ENCODE measurements at regions not wholly inside any gene's neighbourhood (a gene's known extent, or its start where the extent isn't known, plus 50 kb on each side); places are given as distances from the start of the nearest gene placed in this dataset.
"Not testable (repeated sequence)": the region's sequence is repeated elsewhere in the genome, so short reads cannot be mapped to it uniquely, and the experiment has no call there.

GRCh38 chr22:22321743-22322611 lies 77.4 kb downstream of the VPREB1 start:
- H3K36me3 ChIP-seq, result peaks cover 14 to 30% of the 10 kb centered on the region in 2 donors
- H3K4me1 ChIP-seq; H3K27ac ChIP-seq; H3K27me3 ChIP-seq; intact Hi-C loops (cut with DNase I); H3K9me3 ChIP-seq; H3K4me3 ChIP-seq: not testable (repeated sequence)
- TF ChIP-seq CTCF (IDR thresholded peaks at IDR 0.05), result peak; percentile 34 to 77 (median 67)
- peak in 1 of 2 donors; percentile 72 for DNase-seq (ENCODE audit: low spot score in 2 of 2)

GRCh38 chr22:22322792-22323191 lies 78.2 kb downstream of the VPREB1 start:
- H3K4me3 ChIP-seq, result no peak overlapping the region
- no peak for DNase-seq (ENCODE audit: low spot score in 2 of 2)
- H3K36me3 ChIP-seq, result peaks cover 14 to 22% of the 10 kb centered on the region in 2 donors
- no peak for TF ChIP-seq CTCF (IDR thresholded peaks at IDR 0.05)
- no peaks in the 10 kb centered on the region for H3K9me3 ChIP-seq
- intact Hi-C loops (cut with DNase I), result no loop called here
- no peak overlapping the region for H3K27ac ChIP-seq
- H3K27me3 ChIP-seq, result no peaks in the 10 kb centered on the region
- H3K4me1 ChIP-seq, result no peaks in the 10 kb centered on the region

GRCh38 chr22:22327723-22328122 lies 83.1 kb downstream of the VPREB1 start:
- Histone ChIP-seq H3K27ac (no peak overlapping the region), H3K36me3 (no peaks in the 10 kb centered on the region), H3K9me3 (no peaks in the 10 kb centered on the region), H3K27me3 (no peaks in the 10 kb centered on the region), H3K4me3 (no peak overlapping the region), H3K4me1 (no peaks in the 10 kb centered on the region)
- DNase-seq (ENCODE audit: low spot score in 2 of 2), result no peak
- no peak for TF ChIP-seq CTCF (IDR thresholded peaks at IDR 0.05)
- intact Hi-C loops (cut with DNase I), result no loop called here

GRCh38 chr22:22329792-22330191 lies 85.2 kb downstream of the VPREB1 start:
- Histone ChIP-seq H3K36me3 (no peaks in the 10 kb centered on the region), H3K4me1 (no peaks in the 10 kb centered on the region), H3K27ac (no peak overlapping the region), H3K9me3 (no peaks in the 10 kb centered on the region), H3K27me3 (no peaks in the 10 kb centered on the region), H3K4me3 (no peak overlapping the region)
- intact Hi-C loops (cut with DNase I), result no loop called here
- TF ChIP-seq CTCF (IDR thresholded peaks at IDR 0.05), result no peak
- DNase-seq (ENCODE audit: low spot score in 2 of 2), result no peak

- H3K4me1 ChIP-seq; H3K36me3 ChIP-seq; H3K4me3 ChIP-seq; DNase-seq (ENCODE audit: low spot score in 2 of 2); intact Hi-C loops (cut with DNase I); H3K27ac ChIP-seq; H3K9me3 ChIP-seq; H3K27me3 ChIP-seq: not testable (repeated sequence)
These were observed 91.1 kb downstream of the VPREB1 start for GRCh38 chr22:22335640-22336039.

GRCh38 chr22:22336333-22336732 lies 91.7 kb downstream of the VPREB1 start:
- H3K27me3 ChIP-seq; H3K9me3 ChIP-seq; H3K4me3 ChIP-seq; DNase-seq (ENCODE audit: low spot score in 2 of 2); H3K27ac ChIP-seq; H3K36me3 ChIP-seq; intact Hi-C loops (cut with DNase I); H3K4me1 ChIP-seq: not testable (repeated sequence)

- DNase-seq (ENCODE audit: low spot score in 2 of 2); H3K27ac ChIP-seq; H3K4me3 ChIP-seq; H3K9me3 ChIP-seq; H3K27me3 ChIP-seq; H3K36me3 ChIP-seq; intact Hi-C loops (cut with DNase I); H3K4me1 ChIP-seq: not testable (repeated sequence)
These were observed 94.2 kb downstream of the VPREB1 start for GRCh38 chr22:22338778-22339177.

Measured in ascending aorta (tissue), 2 donors.